Muscle of leg (tissue), 3 donors: ENCODE measurements at regions not wholly inside any gene's neighbourhood (a gene's known extent, or its start where the extent isn't known, plus 50 kb on each side); places are given as distances from the start of the nearest gene placed in this dataset.

Source experiments
- DNase-seq: peaks from one replicate; pipeline ENCODE4 v3.0.0; 2013
- H3K27ac ChIP-seq: one replicate; pipeline ENCODE4 v1.5.1; 2013; ENCODE audit warnings: mild to moderate bottlenecking, low read length, control low read depth
- H3K27me3 ChIP-seq: one replicate; pipeline ENCODE4 v1.6.1; 2013; ENCODE audit warnings: low read length; ENCODE audit not compliant: control insufficient read depth, insufficient read depth
- H3K36me3 ChIP-seq: one replicate; pipeline ENCODE4 v1.6.1; 2013; ENCODE audit warnings: low read length; ENCODE audit not compliant: control insufficient read depth, insufficient read depth
- H3K4me1 ChIP-seq: one replicate; pipeline ENCODE4 v1.6.1; 2013; ENCODE audit warnings: low read length; ENCODE audit not compliant: control insufficient read depth, insufficient read depth
- H3K4me3 ChIP-seq: one replicate; pipeline ENCODE4 v1.5.1; 2013; ENCODE audit warnings: low read length, control low read depth
- H3K9me3 ChIP-seq: replicated peaks from 2 replicates; pipeline ENCODE4 v1.6.1; 2013; ENCODE audit warnings: low read depth, low read length; ENCODE audit not compliant: control insufficient read depth
- WGBS: methylation state at CpG from one replicate; pipeline ENCODE4 v1.1.5; 2013; ENCODE audit warnings: missing lambda C conversion rate; ENCODE audit not compliant: insufficient coverage; 5-methylcytosine and 5-hydroxymethylcytosine counted together

- Histone ChIP-seq H3K9me3 (peaks cover 2% of the 10 kb centered on the region), H3K27ac (no peak overlapping the region), H3K36me3 (no peaks in the 10 kb centered on the region), H3K4me1 (no peaks in the 10 kb centered on the region), H3K27me3 (no peaks in the 10 kb centered on the region), H3K4me3 (no peak overlapping the region)
- 81% methylated on average over 5 of the region's 5 CpGs for WGBS
- no peak for DNase-seq
These were observed 341.8 kb upstream of the CTNND2 start for GRCh38 chr5:12246036-12246435.

DNA sequence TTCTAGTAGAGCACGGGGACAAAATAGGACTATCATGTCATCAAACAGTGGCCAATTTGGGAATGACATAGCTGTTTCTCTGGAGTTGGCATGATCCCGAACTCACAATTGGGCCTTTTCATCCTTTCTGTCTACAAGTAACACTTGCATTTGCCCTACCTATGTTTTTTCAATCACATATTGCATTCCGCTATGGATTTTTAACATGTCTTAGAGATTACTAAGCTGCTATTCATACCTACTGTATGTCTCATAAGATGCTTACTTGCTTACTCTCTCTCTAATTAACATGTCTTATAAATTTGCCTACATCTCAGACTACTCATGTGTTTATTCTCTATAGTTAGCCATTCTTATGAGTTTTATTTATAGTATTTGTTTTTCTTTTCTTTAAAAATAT is 341.2 kb upstream of the CTNND2 start:
- Histone ChIP-seq H3K27ac (no peak overlapping the region), H3K36me3 (no peaks in the 10 kb centered on the region), H3K9me3 (peaks cover under 1% of the 10 kb centered on the region), H3K4me1 (no peaks in the 10 kb centered on the region), H3K4me3 (no peak overlapping the region), H3K27me3 (no peaks in the 10 kb centered on the region)
- whole genome bisulfite sequencing, result 73% methylated on average over 2 of the region's 3 CpGs
- no peak for DNase-seq

DNA sequence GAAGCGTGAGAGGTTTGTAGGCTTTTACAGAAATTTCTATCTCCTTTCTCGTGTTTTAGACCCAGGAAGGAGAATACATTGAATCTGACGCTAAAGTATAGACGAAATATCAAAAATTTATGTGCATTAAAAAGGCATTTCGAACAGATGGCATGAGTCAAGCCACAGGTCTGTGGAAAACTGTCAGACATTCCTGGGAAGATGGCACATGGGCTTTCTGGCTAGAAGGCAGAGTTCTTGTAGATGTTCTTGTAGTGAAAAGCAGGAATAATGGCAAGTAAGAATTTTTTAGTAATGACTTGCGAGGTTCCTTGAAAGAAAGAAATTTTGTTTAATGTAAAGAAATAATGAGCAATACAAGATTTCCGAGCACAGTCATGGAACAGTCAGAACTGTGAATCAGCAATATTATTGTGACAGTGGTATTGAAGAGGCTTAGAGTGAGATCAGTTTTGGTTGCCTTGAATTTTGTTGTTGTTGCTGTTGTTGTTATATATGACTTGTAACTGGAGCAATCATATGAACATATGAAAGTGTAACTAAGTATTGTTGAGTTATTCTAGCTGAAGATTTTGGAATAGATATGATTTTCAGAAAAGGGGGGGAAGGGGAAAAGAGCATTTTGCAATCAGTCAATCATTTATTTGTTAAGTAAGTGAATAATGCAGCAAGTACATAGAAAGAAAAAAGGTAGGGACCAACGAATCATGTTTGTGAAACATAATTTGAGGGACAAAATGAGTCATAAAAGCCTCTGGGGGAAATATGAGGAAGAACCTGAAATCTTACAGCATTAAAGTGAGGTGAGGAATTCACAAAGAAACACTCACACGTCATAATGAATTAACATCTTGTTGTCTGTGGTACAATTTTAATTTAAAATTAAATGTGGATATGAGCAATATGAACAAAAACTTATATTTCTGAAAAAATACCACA is 339.0 kb upstream of the CTNND2 start:
- Histone ChIP-seq H3K36me3 (no peaks in the 10 kb centered on the region), H3K27me3 (no peaks in the 10 kb centered on the region), H3K4me3 (no peak overlapping the region), H3K4me1 (no peaks in the 10 kb centered on the region), H3K27ac (no peak overlapping the region), H3K9me3 (no peaks in the 10 kb centered on the region)
- 82% methylated on average over 5 of the region's 9 CpGs for WGBS
- no peak for DNase-seq

DNA sequence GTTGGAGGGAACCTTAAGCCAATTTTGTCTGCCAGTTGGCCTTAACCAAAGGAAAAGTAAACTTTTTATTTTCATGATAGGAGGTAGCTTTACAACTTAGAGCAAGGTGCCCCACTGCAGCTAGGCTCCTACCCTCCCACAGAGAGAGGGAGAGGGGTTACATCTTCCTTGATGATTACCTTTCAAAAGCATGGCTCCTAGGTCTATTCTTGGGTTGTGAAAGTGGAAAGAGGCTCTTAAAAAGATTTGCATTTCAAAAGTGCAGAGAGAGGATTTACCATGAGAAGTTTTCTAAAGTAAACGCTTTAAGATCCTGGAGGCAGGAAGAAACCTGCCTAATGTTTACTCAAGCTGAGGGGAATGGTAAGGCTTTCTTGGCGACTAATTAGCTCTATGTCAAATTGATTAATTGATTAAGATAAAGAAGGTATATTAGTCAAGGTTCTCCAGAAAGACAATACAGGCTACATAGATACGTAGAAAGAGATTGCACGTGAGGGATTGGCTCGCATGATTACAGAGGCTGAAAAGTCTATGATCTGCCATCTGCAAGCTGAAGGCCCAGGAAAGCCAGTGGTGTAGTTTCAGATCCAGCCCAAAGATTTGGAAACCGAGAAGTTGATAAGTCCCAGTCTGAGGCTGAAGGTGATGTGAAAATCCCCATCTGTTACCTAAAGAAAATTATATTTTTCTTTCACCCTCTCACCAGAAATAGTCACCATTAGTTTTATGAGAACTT is 333.8 kb upstream of the CTNND2 start:
- Histone ChIP-seq H3K27me3 (no peaks in the 10 kb centered on the region), H3K27ac (no peak overlapping the region), H3K36me3 (no peaks in the 10 kb centered on the region), H3K4me3 (no peak overlapping the region), H3K4me1 (no peaks in the 10 kb centered on the region), H3K9me3 (no peaks in the 10 kb centered on the region)
- DNase-seq, result no peak
- WGBS, result 34% methylated on average over 4 of the region's 6 CpGs

DNA sequence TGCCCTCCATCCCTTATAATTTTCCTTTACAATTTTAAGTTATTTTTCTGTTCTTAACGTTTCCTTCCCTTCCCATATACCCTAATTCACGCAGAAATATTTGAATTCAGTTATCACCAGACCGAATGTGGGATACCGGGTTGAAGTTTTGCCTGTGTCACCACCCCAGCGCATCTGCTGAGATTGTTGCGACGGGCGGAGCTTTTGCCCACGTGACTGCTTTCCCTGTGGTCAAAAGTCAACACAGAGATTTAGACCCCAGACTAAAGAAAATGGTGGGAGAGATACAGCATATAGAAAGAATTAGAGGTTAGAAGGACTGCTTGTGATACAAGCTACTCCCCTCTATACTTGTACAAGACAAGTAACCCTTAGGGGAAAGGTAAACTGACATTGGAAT is 326.4 kb upstream of the CTNND2 start:
- 85% methylated on average over 5 of the region's 9 CpGs for WGBS
- Histone ChIP-seq H3K27me3 (no peaks in the 10 kb centered on the region), H3K27ac (no peak overlapping the region), H3K4me3 (no peak overlapping the region), H3K36me3 (no peaks in the 10 kb centered on the region), H3K4me1 (no peaks in the 10 kb centered on the region), H3K9me3 (peaks cover 6% of the 10 kb centered on the region)
- no peak for DNase-seq

DNA sequence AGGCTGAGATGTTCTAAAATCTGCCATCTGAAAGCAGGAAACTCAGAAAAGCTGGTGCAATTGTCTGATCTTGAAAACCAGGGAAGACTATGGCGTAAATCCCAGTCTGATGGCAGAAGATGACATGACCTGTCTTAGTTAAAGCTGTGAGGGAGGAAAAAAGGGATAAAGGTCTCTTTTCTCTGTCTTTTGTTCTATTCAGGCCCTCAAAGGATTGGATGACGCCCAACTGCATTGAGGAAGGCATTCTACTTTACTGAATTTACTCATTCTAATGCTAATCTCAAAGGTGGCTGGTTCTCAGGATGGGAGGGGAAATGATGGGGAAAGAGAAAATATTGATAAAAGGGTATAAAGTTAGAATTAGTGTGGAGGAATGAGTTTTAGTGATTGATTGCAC is 312.8 kb upstream of the CTNND2 start:
- H3K27ac ChIP-seq, result no peak overlapping the region
- no peaks in the 10 kb centered on the region for H3K27me3 ChIP-seq
- H3K36me3 ChIP-seq, result no peaks in the 10 kb centered on the region
- H3K9me3 ChIP-seq, result peaks cover 21% of the 10 kb centered on the region
- H3K4me3 ChIP-seq, result no peak overlapping the region
- no peak for DNase-seq
- H3K4me1 ChIP-seq, result no peaks in the 10 kb centered on the region
- WGBS, result no CpG with 5 or more reads among the region's 2 CpGs

DNA sequence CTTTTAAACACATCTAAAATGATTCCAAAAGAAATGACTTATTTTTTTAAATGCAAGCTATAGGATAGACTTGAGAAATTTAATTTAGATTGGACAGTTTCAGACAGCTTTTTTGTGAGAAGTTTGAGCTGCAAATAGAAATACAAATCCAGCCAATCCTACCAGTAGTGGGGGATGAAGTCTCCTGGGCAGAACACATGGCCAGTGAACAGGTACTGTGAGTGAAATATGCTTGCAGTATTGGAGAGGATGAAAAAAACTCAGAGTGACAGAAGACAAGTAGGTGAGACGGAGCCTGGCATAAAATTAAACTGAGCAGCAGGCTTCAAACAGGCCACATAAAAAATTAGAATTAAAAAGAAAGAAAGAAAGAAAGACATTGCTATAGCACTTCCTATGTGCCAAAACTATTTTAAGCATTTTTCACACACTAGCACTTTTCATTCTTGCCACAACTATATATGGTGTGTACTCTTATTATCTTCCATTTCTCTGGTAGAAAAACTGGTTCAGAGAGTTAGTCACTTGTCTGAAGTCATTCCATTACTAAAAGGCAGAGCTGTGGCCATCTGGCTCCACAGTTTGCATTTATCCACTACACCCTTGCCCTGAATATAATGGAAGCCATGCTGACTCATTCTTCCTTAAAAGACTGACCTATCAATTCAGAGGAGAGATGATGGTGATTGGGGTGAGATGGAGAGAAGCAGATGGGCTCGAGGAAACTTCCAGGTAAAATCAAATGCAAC is 310.2 kb upstream of the CTNND2 start:
- Histone ChIP-seq H3K4me3 (no peak overlapping the region), H3K4me1 (no peaks in the 10 kb centered on the region), H3K36me3 (no peaks in the 10 kb centered on the region), H3K9me3 (peaks cover 15% of the 10 kb centered on the region), H3K27ac (no peak overlapping the region), H3K27me3 (no peaks in the 10 kb centered on the region)
- DNase-seq, result no peak
- WGBS, result 50% methylated on average over 1 of the region's 2 CpGs

GRCh38 chr5:12208366-12209100 is 304.3 kb upstream of the CTNND2 start:
- WGBS, result 90% methylated on average over 2 of the region's 4 CpGs

GRCh38 chr5:12204761-12205160 is 300.5 kb upstream of the CTNND2 start:
- no peaks in the 10 kb centered on the region for H3K4me1 ChIP-seq
- no peaks in the 10 kb centered on the region for H3K27me3 ChIP-seq
- H3K27ac ChIP-seq, result no peak overlapping the region
- H3K36me3 ChIP-seq, result no peaks in the 10 kb centered on the region
- no peak overlapping the region for H3K4me3 ChIP-seq
- H3K9me3 ChIP-seq, result peaks cover 2% of the 10 kb centered on the region
- no peak for DNase-seq
- WGBS, result no CpG with 5 or more reads among the region's 2 CpGs

More at GRCh38 chr5:12208366-12209100, 304.3 kb upstream of the CTNND2 start:
- no peaks in the 10 kb centered on the region for H3K4me1 ChIP-seq
- H3K9me3 ChIP-seq, result peaks cover 4% of the 10 kb centered on the region
- no peak for DNase-seq
- no peak overlapping the region for H3K27ac ChIP-seq
- H3K36me3 ChIP-seq, result no peaks in the 10 kb centered on the region
- no peaks in the 10 kb centered on the region for H3K27me3 ChIP-seq
- H3K4me3 ChIP-seq, result no peak overlapping the region
